ENCODE measurements at regions not wholly inside any gene's neighbourhood (a gene's known extent, or its start where the extent isn't known, plus 50 kb on each side); places are given as distances from the start of the nearest gene placed in this dataset.

DNA sequence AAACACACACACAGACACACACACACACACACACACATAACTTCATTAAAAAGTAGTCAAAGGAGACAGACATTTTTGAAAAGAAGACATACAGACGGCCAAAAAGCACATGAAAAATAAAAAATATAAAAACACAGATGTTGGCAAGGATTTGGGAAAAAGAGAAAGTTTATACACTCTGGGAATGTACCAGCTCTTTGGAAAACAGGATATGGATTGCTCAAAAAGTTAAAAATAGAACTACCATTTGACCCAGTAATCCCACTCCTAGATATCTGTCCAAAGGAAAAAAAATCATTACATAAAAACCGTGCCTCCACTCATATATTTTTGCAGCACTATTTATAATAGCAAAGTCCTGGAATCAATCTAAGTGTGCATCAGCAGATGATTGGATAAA, 128.4 kb upstream of the C21orf91 start:
- TF ChIP-seq ZEB2 (tag by site-specific recombination; IDR thresholded peaks at IDR 0.05) (no peak), REPIN1 (tag by site-specific recombination; IDR thresholded peaks at IDR 0.05; ENCODE audit: low read depth) (no peak), ZNF76 (tag by site-specific recombination; IDR thresholded peaks at IDR 0.05; ENCODE audit: borderline replicate concordance, low read depth) (no peak), ZNF202 (tag by site-specific recombination; IDR thresholded peaks at IDR 0.05; ENCODE audit: borderline replicate concordance) (no peak), ZNF184 (tag by site-specific recombination; IDR thresholded peaks at IDR 0.05) (no peak), ZNF274 (IDR thresholded peaks at IDR 0.05; ENCODE audit: low read length) (no peak), ZNF274 (tag by site-specific recombination; IDR thresholded peaks at IDR 0.05; ENCODE audit: borderline replicate concordance) (no peak)
